Prostate gland (tissue), 2 donors: ENCODE measurements at regions not wholly inside any gene's neighbourhood (a gene's known extent, or its start where the extent isn't known, plus 50 kb on each side); places are given as distances from the start of the nearest gene placed in this dataset.

Experiments
- DNase-seq: peaks from one replicate; pipeline ENCODE4 v3.0.0-alpha.2; 2019; ENCODE audit warnings: low spot score
- H3K27ac ChIP-seq, 2 donors: fragments of 200-600 bp; sonication (generic); 2 replicates each; pipeline ENCODE4 v1.5.1; 2017 to 2019
- H3K27me3 ChIP-seq: fragments of 200-600 bp; sonication (generic); replicated peaks from 2 replicates; pipeline ENCODE4 v1.5.1; 2019; ENCODE audit not compliant: insufficient read depth
- H3K36me3 ChIP-seq, 2 donors: fragments of 200-600 bp; sonication (generic); 1 replicate in 1 of 2; 2 replicates in 1 of 2; pipeline versions ENCODE4 v1.5.1 to v1.8.1; 2017 to 2019
- H3K4me1 ChIP-seq: fragments of 200-600 bp; sonication (generic); replicated peaks from 2 replicates; pipeline ENCODE4 v1.5.1; 2019
- H3K4me3 ChIP-seq, 2 donors: fragments of 200-600 bp; sonication (generic); 2 replicates each; pipeline ENCODE4 v1.5.1; 2017 to 2019
- H3K9me3 ChIP-seq: fragments of 200-600 bp; sonication (generic); 2 replicates; pipeline ENCODE4 v1.5.1; 2017
- CTCF ChIP-seq, 4 experiments: fragments of 200-600 bp in 2 of 4; fragments of 450-650 bp in 2 of 4; sonication (generic) in 2 of 4; IDR thresholded peaks; 1 replicate in 3 of 4; 2 replicates in 1 of 4; pipeline ENCODE4 v1.5.1; 2016 to 2019; ENCODE audit warnings: antibody characterized with exemption in 4 of 4, mild to moderate bottlenecking in 2 of 4, moderate library complexity in 2 of 4
- POLR2A ChIP-seq: fragments of 450-650 bp; IDR thresholded peaks from one replicate; pipeline ENCODE4 v1.6.1; 2016; ENCODE audit warnings: antibody characterized with exemption, mild to moderate bottlenecking
- POLR2AphosphoS5 ChIP-seq: sonication (generic); formaldehyde crosslinking; IDR thresholded peaks from one replicate; pipeline ENCODE4 v1.6.1; 2017; ENCODE audit warnings: antibody characterized with exemption
- WGBS: methylation state at CpG from one replicate; pipeline ENCODE4 v1.1.5; 2018; 5-methylcytosine and 5-hydroxymethylcytosine counted together
- intact Hi-C: fragments of 100-400 bp; cut with DNase I; formaldehyde crosslinking; loops from one replicate; pipeline ENCODE4 v1.14.2; 2022

- H3K9me3 ChIP-seq: no peaks in the 10 kb centered on the region
- H3K27me3 ChIP-seq: no peaks in the 10 kb centered on the region
- no peak for DNase-seq
- intact Hi-C loops: no loop called here
- no peak for TF ChIP-seq POLR2AphosphoS5
- TF ChIP-seq POLR2A: no peak
- TF ChIP-seq CTCF (IDR thresholded peaks at IDR 0.05): no peak
- no peaks in the 10 kb centered on the region for H3K36me3 ChIP-seq
- 89% methylated on average over 1 of the region's 1 CpG for WGBS
- no peaks in the 10 kb centered on the region for H3K4me1 ChIP-seq
- no peak overlapping the region for H3K27ac ChIP-seq
- H3K4me3 ChIP-seq: no peak overlapping the region
These were observed 461.9 kb downstream of the UTRN start for GRCh38 chr6:144746902-144747469.

GRCh38 chr6:144749263-144749662 lies 464.1 kb downstream of the UTRN start:
- Histone ChIP-seq H3K36me3 (no peaks in the 10 kb centered on the region), H3K27me3 (no peaks in the 10 kb centered on the region), H3K27ac (no peak overlapping the region), H3K4me3 (no peak overlapping the region), H3K9me3 (no peaks in the 10 kb centered on the region), H3K4me1 (no peaks in the 10 kb centered on the region)
- 39% methylated on average over 3 of the region's 3 CpGs for WGBS
- TF ChIP-seq POLR2AphosphoS5 (no peak), CTCF (IDR thresholded peaks at IDR 0.05) (no peak), POLR2A (no peak)
- intact Hi-C loops: no loop called here
- no peak for DNase-seq

GRCh38 chr6:144753023-144753705 lies 468.0 kb downstream of the UTRN start:
- WGBS: 92% methylated on average over 2 of the region's 2 CpGs
- DNase-seq: no peak

GRCh38 chr6:144756469-144756868 lies 471.3 kb downstream of the UTRN start:
- H3K4me1 ChIP-seq: no peaks in the 10 kb centered on the region
- intact Hi-C loops: no loop called here
- no peak overlapping the region for H3K4me3 ChIP-seq
- H3K36me3 ChIP-seq: no peaks in the 10 kb centered on the region
- DNase-seq: no peak
- WGBS: 34% methylated on average over 2 of the region's 2 CpGs
- no peaks in the 10 kb centered on the region for H3K27me3 ChIP-seq
- TF ChIP-seq POLR2A: no peak
- TF ChIP-seq CTCF (IDR thresholded peaks at IDR 0.05): no peak
- TF ChIP-seq POLR2AphosphoS5: no peak
- H3K9me3 ChIP-seq: no peaks in the 10 kb centered on the region
- no peak overlapping the region for H3K27ac ChIP-seq

More at GRCh38 chr6:144753023-144753705, 468.0 kb downstream of the UTRN start:
- Histone ChIP-seq H3K4me1 (no peaks in the 10 kb centered on the region), H3K9me3 (no peaks in the 10 kb centered on the region), H3K27ac (no peak overlapping the region), H3K36me3 (no peaks in the 10 kb centered on the region), H3K4me3 (no peak overlapping the region), H3K27me3 (no peaks in the 10 kb centered on the region)
- no peak for TF ChIP-seq POLR2AphosphoS5
- intact Hi-C loops: no loop called here

- Histone ChIP-seq H3K9me3 (no peaks in the 10 kb centered on the region), H3K27me3 (no peaks in the 10 kb centered on the region), H3K27ac (no peak overlapping the region), H3K4me1 (no peaks in the 10 kb centered on the region), H3K36me3 (no peaks in the 10 kb centered on the region), H3K4me3 (no peak overlapping the region)
- TF ChIP-seq CTCF (IDR thresholded peaks at IDR 0.05) (no peak), POLR2A (no peak), POLR2AphosphoS5 (no peak)
- 72% methylated on average over 3 of the region's 3 CpGs for WGBS
- no peak for DNase-seq
- intact Hi-C loops: no loop called here
These were observed 472.2 kb downstream of the UTRN start for GRCh38 chr6:144757299-144757698.
